AG10803 (cell line): ENCODE measurements at regions not wholly inside any gene's neighbourhood (a gene's known extent, or its start where the extent isn't known, plus 50 kb on each side); places are given as distances from the start of the nearest gene placed in this dataset.

Source experiments
- DNase-seq: peaks from one replicate; pipeline ENCODE4 v3.0.0; 2010; ENCODE audit warnings: low read depth
- H3K4me3 ChIP-seq: 2 replicates; pipeline ENCODE4 v1.5.1; 2011; ENCODE audit warnings: mild to moderate bottlenecking, low read length, control low read depth
- CTCF ChIP-seq: conservative IDR thresholded peaks from 2 replicates; pipeline ENCODE4 v1.5.1; 2011; ENCODE audit warnings: mild to moderate bottlenecking, low read length, control low read depth, inconsistent platforms

GRCh38 chr5:166651234-166651633 is 1640.2 kb upstream of the WWC1 start:
- no peak for DNase-seq
- TF ChIP-seq CTCF = no peak
- H3K4me3 ChIP-seq = no peak overlapping the region

- TF ChIP-seq CTCF = no peak
Observed at GRCh38 chr5:166671811-166672210, 1619.6 kb upstream of the WWC1 start.

GRCh38 chr5:166672431-166672830 is 1619.0 kb upstream of the WWC1 start:
- no peak overlapping the region for H3K4me3 ChIP-seq
- no peak for TF ChIP-seq CTCF
- no peak for DNase-seq

More at GRCh38 chr5:166671811-166672210, 1619.6 kb upstream of the WWC1 start:
- H3K4me3 ChIP-seq = no peak overlapping the region
- DNase-seq = no peak

- no peak overlapping the region for H3K4me3 ChIP-seq
- DNase-seq = no peak
- TF ChIP-seq CTCF = no peak
Observed at GRCh38 chr5:166677891-166678290, 1613.6 kb upstream of the WWC1 start.

GRCh38 chr5:166679331-166679730 is 1612.1 kb upstream of the WWC1 start:
- no peak overlapping the region for H3K4me3 ChIP-seq
- DNase-seq = no peak
- no peak for TF ChIP-seq CTCF

GRCh38 chr5:166695326-166695725 is 1596.1 kb upstream of the WWC1 start:
- DNase-seq = no peak
- TF ChIP-seq CTCF = no peak

GRCh38 chr5:166708291-166708690 is 1583.2 kb upstream of the WWC1 start:
- no peak for TF ChIP-seq CTCF
- no peak overlapping the region for H3K4me3 ChIP-seq
- no peak for DNase-seq

More at GRCh38 chr5:166695326-166695725, 1596.1 kb upstream of the WWC1 start:
- no peak overlapping the region for H3K4me3 ChIP-seq
